SK-N-SH (cell line): ENCODE measurements at regions not wholly inside any gene's neighbourhood (a gene's known extent, or its start where the extent isn't known, plus 50 kb on each side); places are given as distances from the start of the nearest gene placed in this dataset.

Experiments
- CTCF ChIA-PET: fragments of 300-600, 350-600 bp; formaldehyde crosslinking; extraction: SDS; loops from one replicate; lab custom pipeline; 2021; lab: Yijun Ruan, JAX
- POLR2A ChIA-PET: fragments of 350-600 bp; sonication (Branson Sonifier 250); formaldehyde crosslinking; extraction: SDS; loops from one replicate; lab custom pipeline; 2020; ENCODE audit warnings: antibody characterized with exemption, inconsistent platforms; lab: Yijun Ruan, JAX
- DNase-seq: peaks from one replicate; pipeline ENCODE4 v3.0.0; 2012
- H2AFZ ChIP-seq: fragments of 200-600 bp; sonication (generic); 2 replicates; pipeline ENCODE4 v1.8.1; 2016; ENCODE audit warnings: antibody characterized with exemption, mild to moderate bottlenecking, low read depth
- H3F3A ChIP-seq: fragments of 200-600 bp; sonication (generic); replicated peaks from 2 replicates; pipeline ENCODE3; 2016; ENCODE audit warnings: antibody characterized with exemption, mild to moderate bottlenecking; ENCODE audit not compliant: insufficient read depth
- H3K27ac ChIP-seq, 2 experiments: fragments of 200-500 bp in 1 of 2; fragments of 200-600 bp in 1 of 2; sonication (Bioruptor generic) in 1 of 2; sonication (generic), shearing (Covaris generic) in 1 of 2; 2 replicates each; pipeline versions ENCODE4 v1.5.1 to v1.6.1; 2014 to 2016; ENCODE audit warnings: low read depth in 2 of 2, inconsistent platforms in 1 of 2, low read length in 1 of 2, mild to moderate bottlenecking in 1 of 2, mixed read lengths in 1 of 2
- H3K27me3 ChIP-seq: fragments of 200-600 bp; sonication (generic), shearing (Covaris generic); 2 replicates; pipeline ENCODE4 v1.6.1; 2016; ENCODE audit warnings: mixed run types; ENCODE audit not compliant: insufficient read depth
- H3K36me3 ChIP-seq, 2 experiments: fragments of 200-500 bp in 1 of 2; fragments of 200-600 bp in 1 of 2; sonication (Bioruptor generic) in 1 of 2; sonication (generic) in 1 of 2; replicated peaks in 1 of 2; 2 replicates each; pipeline versions ENCODE3 to v1.5.1; 2014 to 2016; ENCODE audit warnings: low read length in 1 of 2, mild to moderate bottlenecking in 1 of 2; ENCODE audit not compliant: insufficient read depth in 2 of 2, control insufficient read depth in 1 of 2
- H3K4me1 ChIP-seq, 2 experiments: fragments of 200-500 bp in 1 of 2; fragments of 200-600 bp in 1 of 2; sonication (Bioruptor generic) in 1 of 2; sonication (generic), shearing (Covaris generic) in 1 of 2; 2 replicates each; pipeline versions ENCODE4 v1.5.1 to v1.6.1; 2014 to 2016; ENCODE audit warnings: low read depth in 1 of 2, low read length in 1 of 2, mixed run types in 1 of 2; ENCODE audit not compliant: insufficient read depth in 2 of 2, control insufficient read depth in 1 of 2
- H3K4me2 ChIP-seq: fragments of 200-600 bp; sonication (generic), shearing (Covaris generic); 2 replicates; pipeline ENCODE4 v1.6.1; 2017; ENCODE audit warnings: mixed run types
- H3K4me3 ChIP-seq, 2 experiments: fragments of 200-500 bp in 1 of 2; fragments of 200-600 bp in 1 of 2; sonication (Bioruptor generic) in 1 of 2; sonication (generic), shearing (Covaris generic) in 1 of 2; 2 replicates each; pipeline versions ENCODE4 v1.5.1 to v1.8.1; 2014 to 2016; ENCODE audit warnings: low read depth in 2 of 2, inconsistent platforms in 1 of 2, low read length in 1 of 2, mild to moderate bottlenecking in 1 of 2, mixed read lengths in 1 of 2, moderate library complexity in 1 of 2
- H3K79me2 ChIP-seq: fragments of 200-600 bp; sonication (generic); 2 replicates; pipeline ENCODE4 v1.8.1; 2017; ENCODE audit warnings: mild to moderate bottlenecking; ENCODE audit not compliant: insufficient read depth
- H3K9ac ChIP-seq: fragments of 200-600 bp; sonication (generic); 2 replicates; pipeline ENCODE4 v1.6.1; 2017; ENCODE audit warnings: mixed run types
- H3K9me2 ChIP-seq: fragments of 200-600 bp; sonication (generic); 2 replicates; pipeline ENCODE4 v1.6.1; 2017; ENCODE audit warnings: mixed run types
- H3K9me3 ChIP-seq: fragments of 200-600 bp; sonication (generic); 2 replicates; pipeline ENCODE4 v1.6.1; 2017; ENCODE audit warnings: mixed run types, mild to moderate bottlenecking, moderate library complexity
- H4K20me1 ChIP-seq: fragments of 200-600 bp; sonication (generic); 2 replicates; pipeline ENCODE4 v1.6.1; 2017; ENCODE audit warnings: mild to moderate bottlenecking, mixed run types; ENCODE audit not compliant: insufficient read depth
- CTCF ChIP-seq: fragments of 200-600 bp; sonication (generic); IDR thresholded peaks from 2 replicates; pipeline ENCODE4 v1.6.1; 2017; ENCODE audit warnings: antibody characterized with exemption, mild to moderate bottlenecking, moderate library complexity
- ELF1 ChIP-seq: IDR thresholded peaks from 2 replicates; pipeline ENCODE4 v1.4.0; 2012
- EZH2phosphoT487 ChIP-seq: fragments of 200-600 bp; sonication (generic); IDR thresholded peaks from 2 replicates; pipeline ENCODE4 v1.6.1; 2017; ENCODE audit warnings: low read depth, mixed run types, mild to moderate bottlenecking, antibody characterized with exemption, moderate library complexity, borderline replicate concordance
- FOXJ3 ChIP-seq: sonication (generic); formaldehyde crosslinking; IDR thresholded peaks from 2 replicates; pipeline ENCODE4 v1.5.1; 2020; ENCODE audit warnings: mild to moderate bottlenecking, missing genetic modification reagents
- FOXM1 ChIP-seq: IDR thresholded peaks from 2 replicates; pipeline ENCODE4 v1.4.0; 2012; ENCODE audit warnings: low read depth, mild to moderate bottlenecking
- GABPA ChIP-seq: IDR thresholded peaks from 2 replicates; pipeline ENCODE4 v1.4.0; 2012; ENCODE audit warnings: low read depth, mild to moderate bottlenecking
- GATA2 ChIP-seq: sonication (generic); formaldehyde crosslinking; IDR thresholded peaks from 2 replicates; pipeline ENCODE4 v1.5.0; 2020; ENCODE audit warnings: mild to moderate bottlenecking, missing genetic modification reagents
- JUND ChIP-seq: IDR thresholded peaks from 2 replicates; pipeline ENCODE4 v1.4.0; 2012
- MXI1 ChIP-seq: IDR thresholded peaks from 2 replicates; pipeline ENCODE4 v1.6.1; 2012; ENCODE audit warnings: mild to moderate bottlenecking, low read depth, low read length, improper control_type of control experiment
- NFIC ChIP-seq: IDR thresholded peaks from 2 replicates; pipeline ENCODE4 v1.4.0; 2012; ENCODE audit warnings: borderline replicate concordance
- PBX3 ChIP-seq: IDR thresholded peaks from 2 replicates; pipeline ENCODE4; 2012
- POLR2AphosphoS5 ChIP-seq: IDR thresholded peaks from 2 replicates; pipeline ENCODE4 v1.6.1; 2012; ENCODE audit warnings: low read depth, low read length
- RCOR1 ChIP-seq: fragments of 150-350 bp; IDR thresholded peaks from 2 replicates; pipeline ENCODE4 v1.6.1; 2017; ENCODE audit warnings: antibody characterized with exemption, low read length
- RFX5 ChIP-seq: IDR thresholded peaks from 2 replicates; pipeline ENCODE4 v1.6.1; 2012; ENCODE audit warnings: mild to moderate bottlenecking, improper control_type of control experiment, low read length
- SMC3 ChIP-seq: IDR thresholded peaks from 2 replicates; pipeline ENCODE4 v1.6.1; 2012; ENCODE audit warnings: low read depth, low read length, improper control_type of control experiment
- TAF1 ChIP-seq: IDR thresholded peaks from 2 replicates; pipeline ENCODE4 v1.6.1; 2012; ENCODE audit warnings: low read depth, mild to moderate bottlenecking, low read length, moderate library complexity, borderline replicate concordance
- TCF12 ChIP-seq: IDR thresholded peaks from 2 replicates; pipeline ENCODE4 v1.4.0; 2012
- TEAD4 ChIP-seq: IDR thresholded peaks from 2 replicates; pipeline ENCODE4 v1.4.0; 2012; ENCODE audit warnings: mild to moderate bottlenecking, borderline replicate concordance; ENCODE audit not compliant: insufficient read depth
- USF1 ChIP-seq: IDR thresholded peaks from 2 replicates; pipeline ENCODE4 v1.4.0; 2012; ENCODE audit warnings: low read depth, borderline replicate concordance
- USF2 ChIP-seq: fragments of 150-350 bp; IDR thresholded peaks from 2 replicates; pipeline ENCODE4 v1.6.1; 2017; ENCODE audit warnings: antibody characterized with exemption, low read length, low read depth, borderline replicate concordance
- WGBS: methylation state at CpG from one replicate; pipeline ENCODE4 v1.1.6; 2017; ENCODE audit warnings: low lambda C conversion rate; 5-methylcytosine and 5-hydroxymethylcytosine counted together

GRCh38 chr4:141933978-141934377 is 297.6 kb downstream of the IL15 start:
- no peaks in the 10 kb centered on the region; the same call in 1 of the 2 replicates for H3K79me2 ChIP-seq
- 71% methylated on average over 1 of the region's 1 CpG for WGBS
- H3K4me1 ChIP-seq, result no peaks in the 10 kb centered on the region
- no peak overlapping the region for H3K9ac ChIP-seq
- H3F3A ChIP-seq, result no peaks in the 10 kb centered on the region
- no peaks in the 10 kb centered on the region for H4K20me1 ChIP-seq
- no peaks in the 10 kb centered on the region for H3K9me2 ChIP-seq
- no peaks in the 10 kb centered on the region for H3K36me3 ChIP-seq
- H3K4me3 ChIP-seq, result no peak overlapping the region
- POLR2A ChIA-PET, result no interaction called here
- no peak overlapping the region for H3K27ac ChIP-seq
- no peak overlapping the region for H3K4me2 ChIP-seq
- DNase-seq, result no peak
- no peak for TF ChIP-seq MXI1
- CTCF ChIA-PET, result no interaction called here
- H3K9me3 ChIP-seq, result no peaks in the 10 kb centered on the region
- H3K27me3 ChIP-seq, result no peaks in the 10 kb centered on the region
- H2AFZ ChIP-seq, result no peak overlapping the region

- whole genome bisulfite sequencing, result 44% methylated on average over 2 of the region's 2 CpGs
- CTCF ChIA-PET, result interaction anchor here (0.8 kb wide), 1 partner anchor 18 kb away, joined by 3 read pairs; no protein-coding TSS in a partner anchor
- no peak overlapping the region for H3K4me2 ChIP-seq
- DNase-seq, result no peak
- no peaks in the 10 kb centered on the region; a peak in 1 of 4 replicates for H3K4me1 ChIP-seq
- H3K36me3 ChIP-seq, result no peaks in the 10 kb centered on the region
- no peak overlapping the region for H3K4me3 ChIP-seq
- H2AFZ ChIP-seq, result no peak overlapping the region
- no peaks in the 10 kb centered on the region for H3K27me3 ChIP-seq
- TF ChIP-seq GABPA (no peak), CTCF (no peak), NFIC (no peak), RCOR1 (no peak), PBX3 (no peak), JUND (no peak), TCF12 (no peak)
- H3K27ac ChIP-seq, result no peak overlapping the region
- no peaks in the 10 kb centered on the region for H4K20me1 ChIP-seq
- H3F3A ChIP-seq, result no peaks in the 10 kb centered on the region
- H3K9me2 ChIP-seq, result no peaks in the 10 kb centered on the region
- H3K9me3 ChIP-seq, result no peaks in the 10 kb centered on the region
- H3K79me2 ChIP-seq, result no peaks in the 10 kb centered on the region
- no peak overlapping the region for H3K9ac ChIP-seq
- POLR2A ChIA-PET, result no interaction called here
Measured at GRCh38 chr4:141955696-141956095, 319.3 kb downstream of the IL15 start.

- Histone ChIP-seq H2AFZ (0 out of 2 replicates have a peak overlapping the region, but pooled peaks have one; percentile 46), H3K79me2 (no peaks in the 10 kb centered on the region), H3K27ac (no peak overlapping the region), H4K20me1 (no peaks in the 10 kb centered on the region), H3K4me1 (no peaks in the 10 kb centered on the region; a peak in 1 of 4 replicates), H3K9me3 (no peaks in the 10 kb centered on the region), H3K4me3 (no peak overlapping the region), H3K9ac (no peak overlapping the region), H3K4me2 (no peak overlapping the region), H3K36me3 (no peaks in the 10 kb centered on the region), H3K9me2 (no peaks in the 10 kb centered on the region), H3F3A (no peaks in the 10 kb centered on the region), H3K27me3 (no peaks in the 10 kb centered on the region)
- no peak for DNase-seq
- TF ChIP-seq TAF1 (no peak), GATA2 (no peak), TEAD4 (no peak), RFX5 (no peak), USF2 (no peak), USF1 (no peak), FOXJ3 (CRISPR knock-in tag) (no peak), SMC3 (no peak), ELF1 (no peak), GABPA (no peak), FOXM1 (no peak), POLR2AphosphoS5 (no peak), EZH2phosphoT487 (no peak)
- 87% methylated on average over 4 of the region's 4 CpGs for WGBS
- ChIA-PET CTCF (no interaction called here), POLR2A (no interaction called here)
Measured at GRCh38 chr4:141957416-141957815, 321.0 kb downstream of the IL15 start.
